ENCODE measurements at regions not wholly inside any gene's neighbourhood (a gene's known extent, or its start where the extent isn't known, plus 50 kb on each side); places are given as distances from the start of the nearest gene placed in this dataset.

GRCh38 chr14:101404426-101405170 lies 156.7 kb upstream of the DIO3 start:
- TF ChIP-seq CTCF (IDR thresholded peaks at IDR 0.05): no peak
- TF ChIP-seq POLR2AphosphoS5 (IDR thresholded peaks at IDR 0.05; ENCODE audit: low read depth, low read length): no peak
- TF ChIP-seq REST (IDR thresholded peaks at IDR 0.05; ENCODE audit: insufficient read depth in 1 of 2, low read depth in 2 of 2, low read length in 1 of 2): no peak
- no peak for TF ChIP-seq SIN3A (IDR thresholded peaks at IDR 0.05; ENCODE audit: borderline replicate concordance, insufficient read depth, low read depth, low read length)

All from Panc1 (cell line).